ENCODE measurements at regions not wholly inside any gene's neighbourhood (a gene's known extent, or its start where the extent isn't known, plus 50 kb on each side); places are given as distances from the start of the nearest gene placed in this dataset.
"Not testable (repeated sequence)": the region's sequence is repeated elsewhere in the genome, so short reads cannot be mapped to it uniquely, and the experiment has no call there.

GRCh38 chr10:118950997-118951637, 78.4 kb upstream of the NANOS1 start:
- DNase-seq (ENCODE audit: low read depth) = no peak

GRCh38 chr10:118952493-118953295, 76.8 kb upstream of the NANOS1 start:
- no peak for DNase-seq (ENCODE audit: low read depth)

- no peak for DNase-seq (ENCODE audit: low read depth)
Measured at GRCh38 chr10:118953598-118954393, 75.7 kb upstream of the NANOS1 start.

- DNase-seq (ENCODE audit: low read depth) = no peak
Measured at GRCh38 chr10:118955531-118955930, 74.0 kb upstream of the NANOS1 start.

GRCh38 chr10:118955951-118956801, 73.3 kb upstream of the NANOS1 start:
- no peak for DNase-seq (ENCODE audit: low read depth)

GRCh38 chr10:118956802-118957442, 72.6 kb upstream of the NANOS1 start:
- DNase-seq (ENCODE audit: low read depth) = no peak

- no peak for DNase-seq (ENCODE audit: low read depth)
Measured at GRCh38 chr10:118957443-118957825, 72.1 kb upstream of the NANOS1 start.

- DNase-seq (ENCODE audit: low read depth) = no peak
Measured at GRCh38 chr10:118957966-118958365, 71.5 kb upstream of the NANOS1 start.

- DNase-seq (ENCODE audit: low read depth) = no peak
Measured at GRCh38 chr10:118958559-118958958, 71.0 kb upstream of the NANOS1 start.

GRCh38 chr10:118958984-118959925, 70.3 kb upstream of the NANOS1 start:
- DNase-seq (ENCODE audit: low read depth) = no peak

- DNase-seq (ENCODE audit: low read depth) = no peak
Measured at GRCh38 chr10:118960157-118961090, 69.1 kb upstream of the NANOS1 start.

GRCh38 chr10:118961436-118961835, 68.1 kb upstream of the NANOS1 start:
- no peak for DNase-seq (ENCODE audit: low read depth)

GRCh38 chr10:118962331-118962868, 67.1 kb upstream of the NANOS1 start:
- DNase-seq (ENCODE audit: low read depth) = not testable (repeated sequence)

GRCh38 chr10:118963341-118963740, 66.2 kb upstream of the NANOS1 start:
- DNase-seq (ENCODE audit: low read depth) = no peak

- no peak for DNase-seq (ENCODE audit: low read depth)
Measured at GRCh38 chr10:118963933-118964332, 65.6 kb upstream of the NANOS1 start.

GRCh38 chr10:118964476-118964875, 65.0 kb upstream of the NANOS1 start:
- not testable (repeated sequence) for DNase-seq (ENCODE audit: low read depth)

- no peak for DNase-seq (ENCODE audit: low read depth)
Measured at GRCh38 chr10:118965096-118965495, 64.4 kb upstream of the NANOS1 start.

- DNase-seq (ENCODE audit: low read depth) = no peak
Measured at GRCh38 chr10:118965645-118966044, 63.9 kb upstream of the NANOS1 start.

Measured in stimulated activated CD8-positive, alpha-beta memory T cell treated with anti-CD3 and anti-CD28 coated beads, Interleukin-12 subunit alpha, Interleukin-12 subunit beta, amount 100 ng/mL, for 4 hours (primary cell).